Astrocyte of the spinal cord (primary cell): ENCODE measurements at regions not wholly inside any gene's neighbourhood (a gene's known extent, or its start where the extent isn't known, plus 50 kb on each side); places are given as distances from the start of the nearest gene placed in this dataset.
"Not testable (repeated sequence)": the region's sequence is repeated elsewhere in the genome, so short reads cannot be mapped to it uniquely, and the experiment has no call there.

Source experiments
- DNase-seq: peaks from one replicate; pipeline ENCODE4 v3.0.0; 2011; ENCODE audit warnings: low read depth, low spot score
- H3K4me3 ChIP-seq: 2 replicates; pipeline ENCODE4 v1.5.1; 2011; ENCODE audit warnings: low read depth, mild to moderate bottlenecking, low read length, moderate library complexity
- in situ Hi-C: cut with HindIII; loops from 2 replicates; pipeline ENCODE4 v1.10.0; 2017; ENCODE audit warnings: low sequenced_read_pairs
- TF ChIP-seq, protein P1 (sequence below): IDR thresholded peaks from 2 replicates; pipeline ENCODE4 v1.5.1; 2012; ENCODE audit warnings: low read depth, mild to moderate bottlenecking, low read length, inconsistent platforms

DNA sequence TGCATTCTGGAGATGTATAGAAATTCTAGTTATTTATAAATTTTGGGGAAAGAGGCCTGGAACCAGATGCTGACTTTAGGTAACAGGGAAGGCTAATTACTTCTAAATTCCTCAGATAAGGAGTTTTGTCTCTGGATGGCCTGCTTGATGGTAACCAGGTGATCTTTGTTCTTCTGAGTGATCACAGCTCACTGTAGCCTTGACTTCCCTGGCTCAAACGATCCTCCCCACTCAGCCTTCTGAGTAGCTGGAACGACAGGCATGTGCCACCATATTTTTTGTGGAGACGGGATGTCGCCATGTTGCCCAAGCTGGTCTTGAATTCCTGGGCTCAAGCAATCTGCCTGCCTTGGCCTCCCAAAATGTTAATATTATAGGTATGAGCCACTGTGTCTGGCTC is 54.4 kb upstream of the MSH6 start:
- in situ Hi-C loops, result no loop called here
- DNase-seq, result no peak
- TF ChIP-seq, protein P1, sequence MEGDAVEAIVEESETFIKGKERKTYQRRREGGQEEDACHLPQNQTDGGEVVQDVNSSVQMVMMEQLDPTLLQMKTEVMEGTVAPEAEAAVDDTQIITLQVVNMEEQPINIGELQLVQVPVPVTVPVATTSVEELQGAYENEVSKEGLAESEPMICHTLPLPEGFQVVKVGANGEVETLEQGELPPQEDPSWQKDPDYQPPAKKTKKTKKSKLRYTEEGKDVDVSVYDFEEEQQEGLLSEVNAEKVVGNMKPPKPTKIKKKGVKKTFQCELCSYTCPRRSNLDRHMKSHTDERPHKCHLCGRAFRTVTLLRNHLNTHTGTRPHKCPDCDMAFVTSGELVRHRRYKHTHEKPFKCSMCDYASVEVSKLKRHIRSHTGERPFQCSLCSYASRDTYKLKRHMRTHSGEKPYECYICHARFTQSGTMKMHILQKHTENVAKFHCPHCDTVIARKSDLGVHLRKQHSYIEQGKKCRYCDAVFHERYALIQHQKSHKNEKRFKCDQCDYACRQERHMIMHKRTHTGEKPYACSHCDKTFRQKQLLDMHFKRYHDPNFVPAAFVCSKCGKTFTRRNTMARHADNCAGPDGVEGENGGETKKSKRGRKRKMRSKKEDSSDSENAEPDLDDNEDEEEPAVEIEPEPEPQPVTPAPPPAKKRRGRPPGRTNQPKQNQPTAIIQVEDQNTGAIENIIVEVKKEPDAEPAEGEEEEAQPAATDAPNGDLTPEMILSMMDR, result no peak
- no peak overlapping the region for H3K4me3 ChIP-seq

DNA sequence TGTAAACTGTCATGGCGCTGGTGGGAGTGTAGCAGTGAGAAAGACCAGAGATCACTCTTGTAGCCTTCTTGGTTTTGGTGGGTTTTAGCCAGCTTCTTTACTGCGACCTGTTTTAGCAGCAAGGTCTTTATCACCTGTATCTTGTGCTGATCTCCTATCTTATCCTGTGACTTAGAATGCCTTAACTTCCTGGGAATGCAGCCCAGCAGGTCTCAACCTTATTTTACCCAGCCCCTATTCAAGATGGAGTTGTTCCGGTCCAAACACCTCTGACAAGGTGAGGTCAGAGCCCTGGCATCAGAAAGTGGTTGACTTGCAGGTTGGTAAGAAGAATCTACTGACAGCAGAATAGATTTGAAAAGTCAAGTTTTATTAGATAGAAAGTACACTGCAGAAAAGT is 55.0 kb upstream of the MSH6 start:
- TF ChIP-seq, protein P1, result no peak
- in situ Hi-C loops, result no loop called here
- no peak for DNase-seq
- H3K4me3 ChIP-seq, result no peak overlapping the region

DNA sequence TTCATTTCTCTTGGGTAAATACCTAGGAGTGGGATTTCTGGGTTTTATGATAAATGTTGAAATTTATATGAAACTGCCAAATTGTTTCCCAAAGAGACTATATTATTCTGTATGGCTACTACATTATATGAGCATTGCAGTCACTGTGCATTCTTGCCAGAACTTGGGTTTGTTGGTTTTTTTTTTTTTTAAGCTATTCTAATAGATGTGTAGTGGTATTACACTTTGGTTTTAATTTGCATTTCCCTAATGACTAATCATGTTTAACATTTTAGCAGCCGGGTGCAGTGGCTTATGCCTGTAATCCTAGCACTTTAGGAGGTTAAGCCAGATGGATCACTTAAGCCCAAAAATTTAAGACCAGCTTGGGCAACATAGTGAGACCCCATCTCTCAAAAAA is 56.0 kb upstream of the MSH6 start:
- H3K4me3 ChIP-seq, DNase-seq, in situ Hi-C loops: not testable (repeated sequence)

DNA sequence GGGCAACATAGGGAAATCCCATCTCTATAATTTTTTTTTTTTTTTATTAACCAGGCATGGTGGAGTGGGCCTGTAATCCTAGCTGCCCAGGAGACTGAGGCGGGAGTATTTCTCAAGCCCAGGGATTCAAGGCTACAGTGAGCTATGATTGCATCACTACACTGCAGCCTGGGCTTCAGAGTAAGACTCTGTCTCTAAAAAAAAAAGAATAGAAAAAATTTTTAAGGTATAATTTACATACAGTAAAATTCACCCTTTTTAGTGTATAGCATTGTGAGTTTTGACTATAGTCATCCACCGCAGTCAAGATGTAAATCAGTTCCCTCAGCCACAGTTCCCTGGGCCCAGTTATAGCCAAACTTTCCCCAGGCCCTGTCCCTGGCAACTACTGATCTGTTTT is 57.1 kb upstream of the MSH6 start:
- TF ChIP-seq, protein P1, result no peak
- no peak overlapping the region for H3K4me3 ChIP-seq
- in situ Hi-C loops, result no loop called here
- DNase-seq, result no peak

DNA sequence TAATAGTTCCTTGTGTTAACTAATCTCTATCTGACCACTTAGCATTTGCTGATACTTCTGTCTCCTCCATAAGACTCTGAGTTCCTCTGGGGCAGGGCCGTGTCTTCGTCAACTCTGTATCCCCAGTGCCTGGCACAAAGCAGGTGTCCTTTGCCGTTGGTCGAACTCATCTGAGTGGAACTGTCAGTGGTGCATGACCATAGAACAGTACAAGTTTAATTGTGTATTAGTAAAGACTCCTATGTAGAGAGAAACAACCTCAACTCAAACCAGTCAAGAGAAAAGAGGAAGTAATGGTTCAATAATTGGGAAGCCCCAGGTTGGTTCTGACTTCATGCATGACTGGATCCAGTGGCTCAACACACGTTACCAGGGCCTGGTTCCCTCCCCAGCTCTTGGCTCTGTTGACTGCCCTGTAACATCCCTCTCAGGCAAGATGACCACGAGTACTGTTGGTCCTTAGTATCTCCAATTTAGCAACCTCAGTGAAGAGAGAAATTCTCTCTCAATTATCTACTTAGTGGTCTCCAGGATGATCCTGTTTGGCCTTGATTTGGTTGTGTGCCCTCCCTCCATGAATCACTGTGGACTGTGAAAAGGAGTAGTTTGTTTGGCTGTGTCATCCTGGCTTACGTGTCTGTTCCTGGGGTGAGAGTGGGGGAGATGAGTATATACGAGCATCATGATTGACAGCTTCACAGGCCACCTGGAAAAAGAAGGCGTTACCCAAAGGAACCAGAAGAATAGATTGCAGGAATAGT is 58.5 kb upstream of the MSH6 start:
- DNase-seq, result no peak
- TF ChIP-seq, protein P1, result no peak
- in situ Hi-C loops, result no loop called here
- no peak overlapping the region for H3K4me3 ChIP-seq

DNA sequence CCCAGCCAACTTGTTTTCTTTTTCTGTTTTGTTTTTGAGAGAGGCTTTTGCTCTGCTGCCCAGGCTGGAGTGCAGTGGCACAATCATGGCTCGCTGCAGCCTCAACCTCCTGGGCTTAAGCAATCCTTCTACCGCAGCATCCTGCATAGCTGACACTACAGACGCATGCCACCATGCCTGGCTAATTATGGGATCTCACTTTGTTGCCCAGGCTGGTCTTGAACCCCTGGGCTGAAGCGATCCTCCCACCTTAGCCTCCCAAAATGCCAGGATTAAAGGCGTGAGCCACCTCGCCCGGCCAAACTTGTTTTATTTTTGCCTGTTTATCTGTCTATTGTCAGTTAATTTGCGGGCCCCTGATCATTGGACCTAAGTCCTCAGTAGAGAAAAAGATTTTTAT is 61.6 kb upstream of the MSH6 start:
- no peak for DNase-seq
- TF ChIP-seq, protein P1, result no peak
- no peak overlapping the region for H3K4me3 ChIP-seq
- in situ Hi-C loops, result no loop called here

DNA sequence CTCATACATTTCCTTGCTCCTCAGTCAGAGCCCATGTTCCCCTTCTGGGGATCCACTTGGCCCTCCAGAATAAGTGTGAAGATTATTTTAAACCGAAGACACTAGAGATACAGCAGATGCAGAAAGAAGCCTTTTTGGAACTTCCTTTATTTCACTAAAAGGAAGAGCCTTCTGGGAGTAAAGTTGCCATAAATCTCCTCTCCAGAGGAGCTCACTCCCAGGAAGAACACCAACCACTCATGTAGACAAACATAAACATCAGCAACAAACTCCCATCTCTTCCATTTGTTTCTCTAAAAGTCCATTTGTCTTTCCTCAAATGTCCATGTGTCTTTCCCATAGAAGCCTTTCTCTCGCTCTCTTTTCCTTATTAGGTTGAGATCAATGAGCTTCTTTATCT is 62.4 kb upstream of the MSH6 start:
- in situ Hi-C loops, result no loop called here
- no peak overlapping the region for H3K4me3 ChIP-seq
- DNase-seq, result no peak
- TF ChIP-seq, protein P1, result no peak
